ENCODE measurements at regions not wholly inside any gene's neighbourhood (a gene's known extent, or its start where the extent isn't known, plus 50 kb on each side); places are given as distances from the start of the nearest gene placed in this dataset.
"Not testable (repeated sequence)": the region's sequence is repeated elsewhere in the genome, so short reads cannot be mapped to it uniquely, and the experiment has no call there.

GRCh38 chr21:5246416-5246815 lies 5275.0 kb upstream of the TPTE start:
- H3K56ac ChIP-seq (replicated peaks; ENCODE audit: insufficient read length, low read depth, low read length); H4K20me1 ChIP-seq (replicated peaks in 1 of 2; ENCODE audit: control insufficient read depth in 1 of 2, insufficient read depth in 2 of 2, low read length in 2 of 2); CTCF ChIA-PET (ENCODE audit: partially characterized antibody); H3K4me2 ChIP-seq (ENCODE audit: insufficient read depth in 1 of 2, low read depth in 2 of 2, low read length in 2 of 2); H3K4ac ChIP-seq (replicated peaks; ENCODE audit: insufficient read length, low read depth, low read length); H2BK12ac ChIP-seq (ENCODE audit: low read depth, low read length); H2AFZ ChIP-seq (ENCODE audit: low read length); H3K79me1 ChIP-seq (ENCODE audit: low read depth, low read length); H2AK5ac ChIP-seq (ENCODE audit: low read depth, low read length); H3K23ac ChIP-seq (ENCODE audit: insufficient read length); H3K4me3 ChIP-seq (ENCODE audit: extremely low read depth in 1 of 4, insufficient read depth in 2 of 4, low read depth in 3 of 4, low read length in 4 of 4); H3K9ac ChIP-seq (replicated peaks in 1 of 4; ENCODE audit: extremely low read depth in 1 of 4, low read depth in 3 of 4, low read length in 3 of 4); H3K27me3 ChIP-seq (replicated peaks in 1 of 4; ENCODE audit: control insufficient read depth in 3 of 4, extremely low read depth in 1 of 4, insufficient read depth in 3 of 4, low read length in 3 of 4); POLR2A ChIA-PET (ENCODE audit: partially characterized antibody); H3K23me2 ChIP-seq (ENCODE audit: low read depth, low read length); H3K79me2 ChIP-seq (ENCODE audit: control insufficient read depth in 1 of 2, insufficient read depth in 2 of 2, low read length in 2 of 2); H4K5ac ChIP-seq (ENCODE audit: insufficient read length, low read depth, low read length); H2BK20ac ChIP-seq (ENCODE audit: low read length); H3K4me1 ChIP-seq (replicated peaks in 1 of 4; ENCODE audit: control insufficient read depth in 3 of 4, insufficient read depth in 4 of 4, low read length in 3 of 4); H4K8ac ChIP-seq (ENCODE audit: extremely low read depth, insufficient read depth, low read length); H2BK120ac ChIP-seq (replicated peaks; ENCODE audit: low read depth, low read length); FAIRE-seq; H2BK15ac ChIP-seq (ENCODE audit: low read length); H3K18ac ChIP-seq (ENCODE audit: extremely low read depth, low read length); H3K36me3 ChIP-seq (ENCODE audit: control insufficient read depth in 2 of 4, insufficient read depth in 4 of 4, low read length in 3 of 4); H2BK5ac ChIP-seq (ENCODE audit: low read depth, low read length); DNase-seq (ENCODE audit: low read depth in 1 of 2, low spot score in 2 of 2); H3K14ac ChIP-seq (ENCODE audit: insufficient read length); H3K27ac ChIP-seq (ENCODE audit: low read depth, low read length); H4K91ac ChIP-seq (replicated peaks; ENCODE audit: insufficient read length, low read length): not testable (repeated sequence)
- 68% methylated on average over 6 of the region's 6 CpGs; no CpG with 5 or more reads in 1 of the 2 experiments for WGBS, 2 experiments (ENCODE audit: extremely low coverage in 1 of 2, insufficient coverage in 1 of 2, insufficient read length in 1 of 2, insufficient replicate concordance in 2 of 2, low coverage in 1 of 2, low lambda C conversion rate in 2 of 2, missing lambda C conversion rate in 1 of 2)
- H3K9me3 ChIP-seq (ENCODE audit: insufficient read depth in 2 of 2, low read depth in 1 of 2, low read length in 1 of 2), result peaks cover 33 to 44% of the 10 kb centered on the region in 2 experiments

- H2BK120ac ChIP-seq (replicated peaks; ENCODE audit: low read depth, low read length); DNase-seq (ENCODE audit: low read depth in 1 of 2, low spot score in 2 of 2); H3K27ac ChIP-seq (ENCODE audit: low read depth, low read length); H3K4ac ChIP-seq (replicated peaks; ENCODE audit: insufficient read length, low read depth, low read length); H3K36me3 ChIP-seq (ENCODE audit: control insufficient read depth in 2 of 4, insufficient read depth in 4 of 4, low read length in 3 of 4); H3K14ac ChIP-seq (ENCODE audit: insufficient read length); H2BK20ac ChIP-seq (ENCODE audit: low read length); H2BK5ac ChIP-seq (ENCODE audit: low read depth, low read length); H2BK15ac ChIP-seq (ENCODE audit: low read length); H4K5ac ChIP-seq (ENCODE audit: insufficient read length, low read depth, low read length); H3K23me2 ChIP-seq (ENCODE audit: low read depth, low read length); H3K9ac ChIP-seq (replicated peaks in 1 of 4; ENCODE audit: extremely low read depth in 1 of 4, low read depth in 3 of 4, low read length in 3 of 4); H3K56ac ChIP-seq (replicated peaks; ENCODE audit: insufficient read length, low read depth, low read length); H3K4me2 ChIP-seq (ENCODE audit: insufficient read depth in 1 of 2, low read depth in 2 of 2, low read length in 2 of 2); H3K79me2 ChIP-seq (ENCODE audit: control insufficient read depth in 1 of 2, insufficient read depth in 2 of 2, low read length in 2 of 2); H4K20me1 ChIP-seq (replicated peaks in 1 of 2; ENCODE audit: control insufficient read depth in 1 of 2, insufficient read depth in 2 of 2, low read length in 2 of 2); POLR2A ChIA-PET (ENCODE audit: partially characterized antibody); H3K18ac ChIP-seq (ENCODE audit: extremely low read depth, low read length); H3K23ac ChIP-seq (ENCODE audit: insufficient read length); H3K4me3 ChIP-seq (ENCODE audit: extremely low read depth in 1 of 4, insufficient read depth in 2 of 4, low read depth in 3 of 4, low read length in 4 of 4); FAIRE-seq; H3K4me1 ChIP-seq (replicated peaks in 1 of 4; ENCODE audit: control insufficient read depth in 3 of 4, insufficient read depth in 4 of 4, low read length in 3 of 4); H4K91ac ChIP-seq (replicated peaks; ENCODE audit: insufficient read length, low read length); H2BK12ac ChIP-seq (ENCODE audit: low read depth, low read length); CTCF ChIA-PET (ENCODE audit: partially characterized antibody); H2AFZ ChIP-seq (ENCODE audit: low read length); H2AK5ac ChIP-seq (ENCODE audit: low read depth, low read length); H3K79me1 ChIP-seq (ENCODE audit: low read depth, low read length); H4K8ac ChIP-seq (ENCODE audit: extremely low read depth, insufficient read depth, low read length); H3K27me3 ChIP-seq (replicated peaks in 1 of 4; ENCODE audit: control insufficient read depth in 3 of 4, extremely low read depth in 1 of 4, insufficient read depth in 3 of 4, low read length in 3 of 4): not testable (repeated sequence)
- 93% methylated on average over 5 of the region's 5 CpGs; no CpG with 5 or more reads in 1 of the 2 experiments for WGBS, 2 experiments (ENCODE audit: extremely low coverage in 1 of 2, insufficient coverage in 1 of 2, insufficient read length in 1 of 2, insufficient replicate concordance in 2 of 2, low coverage in 1 of 2, low lambda C conversion rate in 2 of 2, missing lambda C conversion rate in 1 of 2)
- peaks cover 33 to 45% of the 10 kb centered on the region in 2 experiments for H3K9me3 ChIP-seq (ENCODE audit: insufficient read depth in 2 of 2, low read depth in 1 of 2, low read length in 1 of 2)
These were observed 5274.0 kb upstream of the TPTE start for GRCh38 chr21:5247399-5247798.

All from H1 (cell line).